HG03520 (cell line): ENCODE measurements at regions not wholly inside any gene's neighbourhood (a gene's known extent, or its start where the extent isn't known, plus 50 kb on each side); places are given as distances from the start of the nearest gene placed in this dataset.

ENCODE experiments used
- ATAC-seq: cut with Tn5 transposase; IDR thresholded peaks from one replicate; pipeline ENCODE4 v1.9.1; 2021; ENCODE audit warnings: mild to moderate bottlenecking, moderate library complexity; ENCODE audit not compliant: unreplicated experiment

DNA sequence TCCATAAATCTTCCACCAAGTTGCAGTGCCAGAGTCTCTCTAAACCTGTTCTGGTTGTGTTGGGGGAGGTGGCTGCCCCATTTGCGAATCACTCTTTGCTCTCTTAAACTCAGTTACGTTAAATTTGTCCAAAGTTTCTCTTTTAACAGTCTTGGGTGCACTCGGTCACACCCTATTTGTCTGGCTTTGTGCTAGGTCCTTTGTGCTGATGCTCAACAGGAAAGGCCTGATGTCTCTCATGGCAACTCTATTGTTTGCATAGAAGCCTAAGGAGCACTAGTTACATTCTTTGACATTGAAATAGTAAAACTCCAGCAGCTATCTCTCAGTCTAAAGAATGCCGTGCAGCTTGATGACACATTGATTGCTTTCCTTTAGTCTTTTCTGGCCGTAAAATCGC is 105.1 kb downstream of the TRMT11 start:
- ATAC-seq: no peak

GRCh38 chr6:126093108-126093507 is 106.8 kb downstream of the TRMT11 start:
- no peak for ATAC-seq

- no peak for ATAC-seq
These were observed 108.1 kb downstream of the TRMT11 start for GRCh38 chr6:126094411-126094810.

- no peak for ATAC-seq
These were observed 114.0 kb downstream of the TRMT11 start for GRCh38 chr6:126100386-126100785.

- no peak for ATAC-seq
These were observed 116.0 kb downstream of the TRMT11 start for GRCh38 chr6:126102358-126102757.

GRCh38 chr6:126103993-126104392 is 117.7 kb downstream of the TRMT11 start:
- no peak for ATAC-seq

- no peak for ATAC-seq
These were observed 121.3 kb downstream of the TRMT11 start for GRCh38 chr6:126107475-126108166.

DNA sequence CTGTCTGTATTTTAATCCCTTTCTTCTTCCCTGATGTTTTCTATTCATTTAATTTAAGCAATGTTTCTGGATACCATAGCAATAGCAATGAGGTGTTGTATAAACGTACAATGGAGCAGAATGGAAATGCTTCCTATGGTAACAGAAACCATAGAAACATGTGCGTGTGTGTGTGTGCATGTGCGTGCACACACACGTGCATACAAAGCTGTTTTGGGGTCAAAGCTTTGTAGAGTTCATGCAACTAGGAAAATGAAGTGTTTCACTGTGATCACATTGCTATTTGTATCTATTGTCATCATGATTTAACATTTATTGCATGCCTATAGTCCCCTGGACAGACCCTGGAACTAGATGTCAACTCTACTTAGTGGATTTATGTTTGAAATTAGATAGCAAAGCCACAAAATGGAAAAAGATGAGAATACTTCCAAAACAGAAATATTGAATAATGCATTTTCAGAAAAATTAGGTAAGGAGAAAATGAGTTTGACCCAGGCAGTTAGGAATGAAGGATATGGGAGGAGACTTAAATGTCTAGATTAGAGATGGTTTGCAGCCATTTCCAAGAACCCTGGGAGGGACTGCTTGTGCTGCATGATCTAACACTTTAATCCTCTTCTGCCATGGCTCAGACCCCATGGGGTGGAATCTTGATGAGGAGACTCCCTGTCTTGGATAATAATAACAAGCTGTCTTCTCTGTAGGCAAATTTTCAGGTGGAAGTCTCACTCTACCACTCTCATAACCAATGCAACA is 124.4 kb downstream of the TRMT11 start:
- no peak for ATAC-seq

GRCh38 chr6:126111327-126111726 is 125.0 kb downstream of the TRMT11 start:
- ATAC-seq: no peak

- ATAC-seq: no peak
These were observed 125.9 kb downstream of the TRMT11 start for GRCh38 chr6:126112171-126112632.

DNA sequence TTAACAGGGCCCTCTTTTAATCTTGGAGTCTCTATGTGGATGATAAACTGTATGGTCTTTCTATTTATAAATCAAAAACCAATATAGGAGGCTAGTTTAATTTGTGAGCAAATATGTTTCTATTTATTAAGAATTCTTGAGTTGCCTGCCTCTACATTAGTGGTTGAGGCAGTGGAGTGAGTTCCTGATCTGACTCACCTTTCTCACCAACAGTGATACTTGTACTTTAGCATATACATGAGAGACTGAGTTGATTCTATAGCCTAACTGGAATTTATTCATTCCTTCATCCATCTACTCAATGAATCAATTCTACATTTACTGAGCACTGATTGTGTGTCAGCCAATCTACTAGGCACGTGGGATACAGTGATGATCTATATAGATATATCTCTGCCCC is 126.9 kb downstream of the TRMT11 start:
- ATAC-seq: no peak

GRCh38 chr6:126117251-126117650 is 130.9 kb downstream of the TRMT11 start:
- ATAC-seq: no peak

DNA sequence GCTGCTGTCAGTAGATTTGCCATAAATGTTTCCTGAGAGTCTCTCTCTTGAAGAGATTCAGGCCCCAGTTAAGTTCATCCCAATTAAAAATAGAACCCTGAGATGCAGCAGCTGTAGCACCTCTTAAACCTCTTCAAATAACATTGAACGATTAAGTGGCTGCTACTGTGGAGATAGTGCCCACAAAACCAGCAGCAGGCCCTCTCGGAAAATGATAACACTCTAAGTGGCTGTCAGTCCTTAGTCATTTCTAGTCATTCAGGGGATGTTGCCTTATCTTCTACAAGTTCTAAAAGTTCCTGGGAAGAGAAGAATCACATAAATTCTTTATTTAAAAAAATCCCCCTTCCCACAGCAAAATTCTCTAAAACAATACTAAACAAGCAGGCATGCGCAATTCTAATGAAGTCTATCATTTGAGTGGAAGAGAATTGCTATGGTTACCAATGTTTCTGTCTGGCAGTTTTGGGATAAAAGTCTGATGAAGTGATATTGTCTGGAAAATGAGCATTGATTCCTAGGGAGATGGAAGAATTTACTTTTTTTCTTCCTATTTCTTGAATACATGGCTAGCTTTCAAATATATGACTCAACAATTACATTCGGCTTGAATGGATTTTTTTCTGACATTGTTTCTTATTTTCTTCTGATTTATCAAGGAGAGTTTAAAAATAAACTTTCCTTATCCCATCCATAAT is 131.9 kb downstream of the TRMT11 start:
- ATAC-seq: no peak

DNA sequence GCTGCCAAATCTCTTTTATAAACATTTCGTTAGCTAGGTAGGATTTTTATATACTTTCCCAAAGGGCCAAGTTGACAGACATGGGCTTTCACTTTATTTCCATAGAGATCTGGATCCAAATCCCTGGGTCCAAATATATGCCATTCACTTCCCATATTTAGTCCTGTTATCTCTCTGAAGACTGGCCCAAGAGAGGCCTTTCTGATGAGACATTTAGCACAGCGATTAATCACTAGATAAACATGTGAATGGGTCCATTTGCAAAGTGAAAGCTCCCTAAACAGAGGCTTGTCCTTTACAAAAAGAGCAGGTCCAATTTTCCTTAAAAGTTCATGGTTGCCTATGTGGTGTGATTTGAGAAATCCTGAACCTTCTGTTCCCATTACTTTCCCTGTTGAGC is 132.6 kb downstream of the TRMT11 start:
- no peak for ATAC-seq

- no peak for ATAC-seq
These were observed 136.9 kb downstream of the TRMT11 start for GRCh38 chr6:126123226-126123625.

- no peak for ATAC-seq
These were observed 141.3 kb downstream of the TRMT11 start for GRCh38 chr6:126127659-126128058.

DNA sequence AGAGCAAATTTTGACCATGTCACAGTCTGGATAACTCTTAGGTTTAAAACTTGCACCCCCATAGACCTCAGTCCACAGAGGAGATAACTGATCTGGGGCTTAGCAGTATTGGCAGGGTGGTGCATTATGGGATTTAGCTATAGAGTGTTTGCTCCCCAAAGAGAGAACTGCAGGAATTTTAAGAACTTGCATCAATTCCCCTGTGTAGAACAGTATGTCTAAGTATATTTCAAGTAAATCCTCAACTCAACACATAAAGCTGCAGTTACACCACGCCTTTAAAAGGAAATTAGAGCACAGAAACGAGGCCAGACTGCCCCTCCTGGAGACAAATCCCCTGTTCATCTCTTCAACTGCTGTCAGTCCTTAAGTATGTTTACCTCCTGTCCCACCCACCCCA is 144.9 kb downstream of the TRMT11 start:
- no peak for ATAC-seq

DNA sequence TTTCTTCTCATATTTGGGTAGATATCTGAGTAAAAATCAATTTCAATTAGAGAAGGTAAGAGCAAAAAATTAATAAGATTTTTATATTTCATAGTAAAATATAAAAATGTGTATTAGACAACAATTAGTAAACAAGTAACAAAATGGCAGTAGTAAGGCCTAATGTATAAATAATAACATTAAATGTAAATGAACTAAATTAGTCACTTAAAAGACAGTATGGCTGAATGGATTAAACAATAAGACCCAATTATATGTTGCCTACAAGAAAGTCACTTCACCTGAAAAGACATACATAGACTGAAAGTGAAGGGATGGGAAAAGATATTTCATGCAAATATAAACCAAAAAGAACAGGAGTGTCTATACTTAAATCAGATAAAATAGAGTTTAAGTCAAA is 147.6 kb downstream of the TRMT11 start:
- no peak for ATAC-seq

DNA sequence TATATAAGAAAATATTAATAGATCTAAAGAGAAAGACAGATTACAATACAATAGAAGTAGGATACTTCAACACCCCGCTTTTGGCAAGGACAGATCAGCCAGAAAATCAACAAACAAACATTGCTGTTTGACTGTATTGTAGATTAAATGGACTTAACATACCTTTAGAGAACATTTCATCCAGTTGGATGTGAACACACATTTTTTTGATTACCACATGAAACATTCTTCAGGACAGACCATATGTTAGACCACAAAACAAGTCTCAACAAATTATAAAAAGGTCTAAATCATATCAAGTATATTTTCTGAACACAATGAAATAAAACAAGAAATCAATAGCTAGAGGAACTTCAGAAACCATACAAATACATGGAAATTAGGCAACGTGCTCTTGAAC is 148.2 kb downstream of the TRMT11 start:
- ATAC-seq: no peak

- ATAC-seq: no peak
These were observed 153.7 kb downstream of the TRMT11 start for GRCh38 chr6:126140015-126140414.

GRCh38 chr6:126143761-126144251 is 157.5 kb downstream of the TRMT11 start:
- ATAC-seq: no peak

DNA sequence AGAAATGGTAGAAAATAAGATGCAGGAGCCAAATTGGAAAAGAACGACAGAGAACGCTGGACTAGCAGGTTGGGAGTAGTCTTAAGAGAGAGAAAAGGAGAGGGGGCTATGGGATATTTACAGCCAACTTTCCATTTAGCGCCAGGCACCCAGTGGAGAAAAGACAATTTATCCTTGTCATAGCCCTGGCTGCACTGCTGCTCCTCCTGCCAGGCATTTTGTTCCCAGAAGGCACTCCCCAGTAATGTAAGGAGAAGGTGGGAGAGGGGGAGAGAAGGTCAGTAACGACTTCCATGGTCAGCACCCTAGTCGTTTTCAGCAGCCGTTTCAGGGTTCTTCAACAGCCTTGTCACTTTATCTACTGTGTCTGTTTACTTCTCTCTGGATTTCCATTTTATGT is 159.0 kb downstream of the TRMT11 start:
- ATAC-seq: no peak
